Endothelial cell of umbilical vein (primary cell): ENCODE measurements at regions not wholly inside any gene's neighbourhood (a gene's known extent, or its start where the extent isn't known, plus 50 kb on each side); places are given as distances from the start of the nearest gene placed in this dataset.

Experiments used
- BruUV-seq: library from RNA; stranded (reverse); fragments of 400-500 nt; replicated peaks from 2 replicates; lab custom pipeline; 2021; lab: Mats Ljungman, UMichigan
- CTCF ChIA-PET: fragments of 300-600, 350-600 bp; sonication (Branson Sonifier 250); formaldehyde crosslinking; loops from one replicate; lab custom pipeline; 2021; ENCODE audit warnings: antibody characterized with exemption, inconsistent platforms; lab: Charles Lee
- POLR2A ChIA-PET: fragments of 300-600, 350-600 bp; sonication (Branson Sonifier 250); formaldehyde crosslinking; loops from one replicate; lab custom pipeline; 2021; ENCODE audit warnings: antibody characterized with exemption, inconsistent platforms; lab: Charles Lee
- DNase-seq: peaks from one replicate; pipeline ENCODE4 v3.0.0-alpha.2; 2011; ENCODE audit warnings: low read depth, low spot score
- FAIRE-seq: peaks from 2 replicates; lab custom pipeline; 2011; peaks lifted over from hg19 to GRCh38; lab: Jason Lieb, UNC
- H2AFZ ChIP-seq: 2 replicates; pipeline ENCODE4 v1.6.0; 2012; ENCODE audit warnings: low read depth, low read length, control low read depth, inconsistent platforms
- H3K27ac ChIP-seq: 2 replicates; pipeline ENCODE4 v1.5.1; 2011; ENCODE audit warnings: low read depth, mild to moderate bottlenecking, control low read depth, low read length, moderate library complexity; ENCODE audit not compliant: insufficient read depth
- H3K27me3 ChIP-seq, 2 experiments: 2 replicates each; pipeline versions ENCODE4 v1.6.0 to v1.6.1; 2011; ENCODE audit warnings: low read length in 2 of 2, mixed read lengths in 1 of 2; ENCODE audit not compliant: control insufficient read depth in 2 of 2, insufficient read depth in 2 of 2
- H3K36me3 ChIP-seq, 2 experiments: 2 replicates in 1 of 2; 3 replicates in 1 of 2; pipeline ENCODE4 v1.5.1; 2011; ENCODE audit warnings: low read length in 2 of 2, mild to moderate bottlenecking in 1 of 2, moderate library complexity in 1 of 2; ENCODE audit not compliant: control insufficient read depth in 2 of 2, insufficient read depth in 2 of 2; ENCODE audit errors: extremely low read depth in 1 of 2
- H3K4me1 ChIP-seq: 3 replicates; pipeline ENCODE4 v1.5.1; 2011; ENCODE audit warnings: mild to moderate bottlenecking, low read length; ENCODE audit not compliant: control insufficient read depth, insufficient read depth; ENCODE audit errors: extremely low read depth
- H3K4me2 ChIP-seq: 2 replicates; pipeline ENCODE4 v1.6.1; 2011; ENCODE audit warnings: low read length, control low read depth, mixed read lengths; ENCODE audit not compliant: insufficient read depth
- H3K4me3 ChIP-seq, 3 experiments: fragments of 200-600 bp in 1 of 3; sonication (generic), shearing (Covaris generic) in 1 of 3; replicated peaks in 1 of 3; 2 replicates each; pipeline ENCODE4 v1.5.1; 2011 to 2016; ENCODE audit warnings: control low read depth in 3 of 3, low read length in 3 of 3, mild to moderate bottlenecking in 2 of 3, inconsistent platforms in 1 of 3, low read depth in 1 of 3, moderate library complexity in 1 of 3; ENCODE audit not compliant: insufficient read depth in 1 of 3
- H3K79me2 ChIP-seq: 2 replicates; pipeline ENCODE4 v1.6.0; 2012; ENCODE audit warnings: low read length, inconsistent platforms; ENCODE audit not compliant: control insufficient read depth, insufficient read depth
- H3K9ac ChIP-seq: replicated peaks from 2 replicates; pipeline ENCODE3; 2011; ENCODE audit warnings: low read length, control low read depth; ENCODE audit not compliant: insufficient read depth; ENCODE audit errors: extremely low read depth
- H3K9me1 ChIP-seq: replicated peaks from 3 replicates; pipeline ENCODE4 v1.6.0; 2011; ENCODE audit warnings: mild to moderate bottlenecking, low read length; ENCODE audit not compliant: control insufficient read depth, insufficient read depth; ENCODE audit errors: extremely low read depth
- H3K9me3 ChIP-seq: replicated peaks from 2 replicates; pipeline ENCODE4 v1.5.1; 2012; ENCODE audit warnings: low read length, inconsistent platforms; ENCODE audit not compliant: control insufficient read depth, insufficient read depth
- H4K20me1 ChIP-seq: replicated peaks from 2 replicates; pipeline ENCODE3; 2011; ENCODE audit warnings: mild to moderate bottlenecking, low read length; ENCODE audit not compliant: control insufficient read depth, insufficient read depth; ENCODE audit errors: extremely low read depth
- CTCF ChIP-seq, 2 donors: IDR thresholded peaks; 1 replicate in 1 of 2; 2 replicates in 1 of 2; pipeline ENCODE4 v1.5.1; 2011; ENCODE audit warnings: low read length in 2 of 2, mild to moderate bottlenecking in 2 of 2, moderate library complexity in 2 of 2, control low read depth in 1 of 2, inconsistent platforms in 1 of 2, low read depth in 1 of 2; ENCODE audit not compliant: insufficient read depth in 1 of 2; ENCODE audit errors: extremely low read depth in 1 of 2
- EZH2 ChIP-seq: IDR thresholded peaks from 2 replicates; pipeline ENCODE4 v1.6.1; 2012; ENCODE audit warnings: borderline replicate concordance, low read depth, mild to moderate bottlenecking, moderate library complexity, low read length, inconsistent platforms; ENCODE audit not compliant: severe bottlenecking
- FOS ChIP-seq: IDR thresholded peaks from 2 replicates; pipeline ENCODE4 v1.6.1; 2011; ENCODE audit warnings: mild to moderate bottlenecking, low read length, moderate library complexity, borderline replicate concordance; ENCODE audit not compliant: insufficient read depth
- GATA2 ChIP-seq: IDR thresholded peaks from 2 replicates; pipeline ENCODE4 v1.7.0; 2011; ENCODE audit warnings: low read depth, mild to moderate bottlenecking, moderate library complexity, mixed read lengths, low read length; ENCODE audit not compliant: insufficient read length, insufficient read depth
- JUN ChIP-seq: IDR thresholded peaks from 2 replicates; pipeline ENCODE4 v1.6.1; 2011; ENCODE audit warnings: borderline replicate concordance, low read depth; ENCODE audit not compliant: insufficient read length, insufficient read depth
- MAX ChIP-seq: IDR thresholded peaks from 2 replicates; pipeline ENCODE4 v1.6.1; 2011; ENCODE audit not compliant: insufficient read depth, insufficient read length
- MYC ChIP-seq: IDR thresholded peaks from one replicate; pipeline ENCODE4 v1.6.1; 2011; ENCODE audit warnings: mild to moderate bottlenecking, low read depth, low read length
- POLR2A ChIP-seq: IDR thresholded peaks from 2 replicates; pipeline ENCODE4 v1.6.1; 2012; ENCODE audit warnings: low read depth, mild to moderate bottlenecking, control low read depth, low read length
- POLR2AphosphoS5 ChIP-seq: IDR thresholded peaks from 2 replicates; pipeline ENCODE4 v1.6.1; 2012; ENCODE audit warnings: low read depth, mild to moderate bottlenecking, control low read depth, low read length, moderate library complexity; ENCODE audit not compliant: insufficient read depth
- dilution Hi-C: fragments of 300-500 bp; cut with MboI; formaldehyde crosslinking; loops from one replicate; pipeline ENCODE4 v1.15.0; 2019; ENCODE audit warnings: low sequenced_read_pairs; ENCODE audit not compliant: extremely low pct_ligation_motif_present
- intact Hi-C: fragments of 100-400 bp; cut with micrococcal nuclease; formaldehyde crosslinking; loops from one replicate; pipeline ENCODE4 v1.10.0; 2022

GRCh38 chr6:15761045-15761502 is 98.2 kb upstream of the DTNBP1 start:
- Histone ChIP-seq H3K27me3 (no peaks in the 10 kb centered on the region), H3K36me3 (no peaks in the 10 kb centered on the region), H3K4me2 (no peak overlapping the region), H3K79me2 (no peaks in the 10 kb centered on the region), H3K4me1 (no peaks in the 10 kb centered on the region), H3K9me1 (peaks cover 2% of the 10 kb centered on the region), H3K27ac (no peak overlapping the region), H2AFZ (no peak overlapping the region), H3K4me3 (no peak overlapping the region), H4K20me1 (no peaks in the 10 kb centered on the region), H3K9ac (no peak overlapping the region), H3K9me3 (no peaks in the 10 kb centered on the region)
- ChIA-PET CTCF (no interaction called here), POLR2A (no interaction called here)
- no TSS peak for BruUV-seq
- DNase-seq, result no peak
- intact Hi-C loops (no loop called here), dilution Hi-C loops (no loop called here)
- no peak for FAIRE-seq
- TF ChIP-seq POLR2A (no peak), MAX (no peak), FOS (no peak), MYC (no peak), CTCF (IDR thresholded peaks at IDR 0.05; ENCODE audit: extremely low read depth in 1 of 2, insufficient read depth in 1 of 2, low read depth in 1 of 2, low read length in 2 of 2) (no peak), GATA2 (no peak), JUN (no peak), EZH2 (no peak), POLR2AphosphoS5 (no peak)
